ENCODE measurements at regions not wholly inside any gene's neighbourhood (a gene's known extent, or its start where the extent isn't known, plus 50 kb on each side); places are given as distances from the start of the nearest gene placed in this dataset.

- TF ChIP-seq REPIN1 (tag by site-specific recombination; IDR thresholded peaks at IDR 0.05; ENCODE audit: low read depth) (no peak), ZNF747 (tag by site-specific recombination; IDR thresholded peaks at IDR 0.05) (no peak), TRIM28 (IDR thresholded peaks at IDR 0.05; ENCODE audit: borderline replicate concordance, low read length) (no peak), ZNF274 (IDR thresholded peaks at IDR 0.05; ENCODE audit: low read length) (no peak), ZNF274 (tag by site-specific recombination; IDR thresholded peaks at IDR 0.05; ENCODE audit: borderline replicate concordance) (no peak), ZFP3 (tag by site-specific recombination; IDR thresholded peaks at IDR 0.05; ENCODE audit: low read depth) (no peak), CTCF (tag by site-specific recombination; IDR thresholded peaks at IDR 0.05) (no peak), ZNF701 (tag by site-specific recombination; IDR thresholded peaks at IDR 0.05) (no peak), ZBTB1 (tag by site-specific recombination; IDR thresholded peaks at IDR 0.05) (no peak)
- TF ChIP-seq, protein P1, sequence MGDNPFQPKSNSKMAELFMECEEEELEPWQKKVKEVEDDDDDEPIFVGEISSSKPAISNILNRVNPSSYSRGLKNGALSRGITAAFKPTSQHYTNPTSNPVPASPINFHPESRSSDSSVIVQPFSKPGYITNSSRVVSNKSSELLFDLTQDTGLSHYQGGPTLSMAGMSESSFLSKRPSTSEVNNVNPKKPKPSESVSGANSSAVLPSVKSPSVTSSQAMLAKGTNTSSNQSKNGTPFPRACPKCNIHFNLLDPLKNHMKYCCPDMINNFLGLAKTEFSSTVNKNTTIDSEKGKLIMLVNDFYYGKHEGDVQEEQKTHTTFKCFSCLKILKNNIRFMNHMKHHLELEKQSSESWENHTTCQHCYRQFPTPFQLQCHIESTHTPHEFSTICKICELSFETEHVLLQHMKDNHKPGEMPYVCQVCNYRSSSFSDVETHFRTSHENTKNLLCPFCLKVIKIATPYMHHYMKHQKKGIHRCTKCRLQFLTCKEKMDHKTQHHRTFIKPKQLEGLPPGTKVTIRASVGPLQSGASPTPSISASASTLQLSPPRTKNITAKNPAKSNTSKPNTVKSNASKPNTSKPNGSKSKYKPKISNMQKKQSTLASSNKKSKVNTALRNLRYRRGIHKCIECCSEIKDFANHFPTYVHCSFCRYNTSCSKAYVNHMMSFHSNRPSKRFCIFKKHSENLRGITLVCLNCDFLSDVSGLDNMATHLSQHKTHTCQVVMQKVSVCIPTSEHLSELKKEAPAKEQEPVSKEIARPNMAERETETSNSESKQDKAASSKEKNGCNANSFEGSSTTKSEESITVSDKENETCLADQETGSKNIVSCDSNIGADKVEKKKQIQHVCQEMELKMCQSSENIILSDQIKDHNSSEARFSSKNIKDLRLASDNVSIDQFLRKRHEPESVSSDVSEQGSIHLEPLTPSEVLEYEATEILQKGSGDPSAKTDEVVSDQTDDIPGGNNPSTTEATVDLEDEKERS (tag by site-specific recombination; IDR thresholded peaks at IDR 0.05) = no peak
Observed at GRCh38 chr5:57318251-57318650, 144.4 kb downstream of the GPBP1 start.
